ENCODE measurements at regions not wholly inside any gene's neighbourhood (a gene's known extent, or its start where the extent isn't known, plus 50 kb on each side); places are given as distances from the start of the nearest gene placed in this dataset.

DNA sequence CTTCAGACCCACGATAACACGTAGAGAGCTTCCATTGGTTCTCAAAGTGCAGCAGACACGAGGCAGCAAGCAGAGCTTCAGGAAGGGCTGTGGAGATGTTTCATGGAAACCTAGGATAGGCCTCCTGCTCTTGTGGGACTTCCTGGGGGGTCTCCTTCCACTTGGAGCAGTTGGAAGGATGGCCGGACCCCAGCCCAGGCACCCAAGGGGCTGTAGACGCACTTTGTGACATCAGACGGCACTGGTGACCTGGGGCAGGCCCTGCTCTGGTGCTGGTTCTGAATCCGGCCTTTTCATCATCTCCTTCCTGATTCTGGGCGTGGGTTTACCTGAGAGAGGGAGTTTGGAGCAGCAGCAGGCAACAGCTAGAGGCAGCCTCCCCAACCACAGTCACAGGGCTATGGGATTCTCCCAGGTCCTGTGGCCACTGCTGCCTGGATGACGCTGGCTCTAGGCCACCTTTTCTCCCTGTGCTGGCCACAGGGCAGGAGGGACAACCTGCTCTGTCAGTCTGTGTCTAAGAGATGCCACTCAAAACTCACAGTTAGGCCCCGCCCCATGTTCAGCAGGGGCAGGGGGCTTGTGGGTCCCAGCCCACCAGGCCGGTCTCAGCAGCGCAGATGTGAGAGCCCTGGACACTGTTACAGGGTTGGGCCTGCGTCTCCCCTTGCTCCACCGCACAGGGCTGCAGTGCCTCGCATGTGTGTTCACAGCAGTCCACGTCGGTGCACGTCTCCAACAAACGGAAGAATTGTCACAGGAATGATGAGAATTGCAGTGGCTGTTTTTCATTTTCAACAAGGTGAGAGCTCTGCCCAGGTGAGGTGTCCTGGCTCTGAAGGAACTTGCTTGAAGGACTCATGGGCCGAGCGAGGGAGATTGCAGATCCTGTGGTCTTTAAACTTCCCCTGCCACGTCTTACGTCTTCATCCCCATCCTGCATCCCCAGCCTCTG lies 569.3 kb downstream of the TCERG1L start (continued):
- TF ChIP-seq FOSL2 (IDR thresholded peaks at IDR 0.05) = no peak
- TF ChIP-seq FOSL2 (CRISPR knock-in tag; IDR thresholded peaks at IDR 0.05) = no peak
- no peak for TF ChIP-seq FOXS1 (CRISPR knock-in tag; IDR thresholded peaks at IDR 0.05)
- TF ChIP-seq, protein P1, sequence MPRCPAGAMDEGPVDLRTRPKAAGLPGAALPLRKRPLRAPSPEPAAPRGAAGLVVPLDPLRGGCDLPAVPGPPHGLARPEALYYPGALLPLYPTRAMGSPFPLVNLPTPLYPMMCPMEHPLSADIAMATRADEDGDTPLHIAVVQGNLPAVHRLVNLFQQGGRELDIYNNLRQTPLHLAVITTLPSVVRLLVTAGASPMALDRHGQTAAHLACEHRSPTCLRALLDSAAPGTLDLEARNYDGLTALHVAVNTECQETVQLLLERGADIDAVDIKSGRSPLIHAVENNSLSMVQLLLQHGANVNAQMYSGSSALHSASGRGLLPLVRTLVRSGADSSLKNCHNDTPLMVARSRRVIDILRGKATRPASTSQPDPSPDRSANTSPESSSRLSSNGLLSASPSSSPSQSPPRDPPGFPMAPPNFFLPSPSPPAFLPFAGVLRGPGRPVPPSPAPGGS (IDR thresholded peaks at IDR 0.05) = no peak
- TF ChIP-seq ZNF302 (CRISPR knock-in tag; IDR thresholded peaks at IDR 0.05) = no peak
- no peak for TF ChIP-seq HOXA7 (CRISPR knock-in tag; IDR thresholded peaks at IDR 0.05)
- TF ChIP-seq CEBPB (IDR thresholded peaks at IDR 0.05) = no peak
- TF ChIP-seq NFE2L2 (conservative IDR thresholded peaks at IDR 0.05; ENCODE audit: low read length) = no peak
- no peak for TF ChIP-seq RARB (CRISPR knock-in tag; IDR thresholded peaks at IDR 0.05)
- TF ChIP-seq HOXB13 (CRISPR knock-in tag; IDR thresholded peaks at IDR 0.05; ENCODE audit: low read depth) = no peak

DNA sequence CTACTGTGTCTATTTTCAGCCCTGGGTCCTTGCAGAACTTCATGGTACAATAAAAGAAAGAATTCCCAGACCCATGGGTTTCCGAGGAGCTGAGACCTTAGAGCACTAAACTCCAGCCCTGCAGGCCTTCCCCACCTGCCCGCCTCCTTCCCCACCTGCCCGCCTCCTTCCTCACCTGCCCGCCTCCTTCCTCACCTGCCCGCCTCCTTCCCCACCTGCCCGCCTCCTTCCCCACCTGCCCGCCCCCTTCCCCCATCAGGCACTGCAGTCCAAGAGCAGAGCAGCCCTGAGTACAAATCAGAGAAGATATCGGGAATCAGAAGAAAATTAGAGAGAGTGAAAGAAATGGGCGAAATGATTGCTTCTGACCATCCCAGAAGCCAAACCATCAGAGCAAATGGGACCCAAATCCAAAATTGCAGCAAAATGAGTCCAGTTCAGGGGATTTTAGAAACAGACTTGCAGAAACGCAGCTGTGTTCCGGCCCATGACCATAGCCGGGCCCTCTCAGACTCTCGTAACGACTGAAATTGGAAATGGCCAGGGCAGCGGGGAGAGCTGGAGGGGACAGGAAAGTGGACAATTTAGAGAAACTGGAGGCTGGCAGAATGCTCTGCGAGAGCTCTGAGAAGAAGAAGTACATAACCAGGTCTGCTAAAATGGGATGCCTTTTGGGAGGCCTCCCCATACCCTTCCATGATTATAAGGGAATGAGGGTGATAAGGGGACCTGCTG lies 568.4 kb downstream of the TCERG1L start:
- WGBS (ENCODE audit: missing lambda C conversion rate) = 44% methylated on average over 11 of the region's 16 CpGs
- no peak for TF ChIP-seq HEYL (CRISPR knock-in tag; IDR thresholded peaks at IDR 0.05)
- no peak for TF ChIP-seq GATA3 (IDR thresholded peaks at IDR 0.05; ENCODE audit: borderline replicate concordance)
- TF ChIP-seq, protein P1 (IDR thresholded peaks at IDR 0.05) = no peak
- no peak for TF ChIP-seq NPAS2 (CRISPR knock-in tag; IDR thresholded peaks at IDR 0.05; ENCODE audit: borderline replicate concordance)
- TF ChIP-seq CBX8 (IDR thresholded peaks at IDR 0.05) = no peak
- no peak for TF ChIP-seq KDM1A (IDR thresholded peaks at IDR 0.05; ENCODE audit: low read depth)
- TF ChIP-seq, protein P2, sequence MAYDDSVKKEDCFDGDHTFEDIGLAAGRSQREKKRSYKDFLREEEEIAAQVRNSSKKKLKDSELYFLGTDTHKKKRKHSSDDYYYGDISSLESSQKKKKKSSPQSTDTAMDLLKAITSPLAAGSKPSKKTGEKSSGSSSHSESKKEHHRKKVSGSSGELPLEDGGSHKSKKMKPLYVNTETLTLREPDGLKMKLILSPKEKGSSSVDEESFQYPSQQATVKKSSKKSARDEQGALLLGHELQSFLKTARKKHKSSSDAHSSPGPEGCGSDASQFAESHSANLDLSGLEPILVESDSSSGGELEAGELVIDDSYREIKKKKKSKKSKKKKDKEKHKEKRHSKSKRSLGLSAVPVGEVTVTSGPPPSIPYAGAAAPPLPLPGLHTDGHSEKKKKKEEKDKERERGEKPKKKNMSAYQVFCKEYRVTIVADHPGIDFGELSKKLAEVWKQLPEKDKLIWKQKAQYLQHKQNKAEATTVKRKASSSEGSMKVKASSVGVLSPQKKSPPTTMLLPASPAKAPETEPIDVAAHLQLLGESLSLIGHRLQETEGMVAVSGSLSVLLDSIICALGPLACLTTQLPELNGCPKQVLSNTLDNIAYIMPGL (CRISPR knock-in tag; IDR thresholded peaks at IDR 0.05; ENCODE audit: borderline replicate concordance) = no peak
- TF ChIP-seq, protein P3, sequence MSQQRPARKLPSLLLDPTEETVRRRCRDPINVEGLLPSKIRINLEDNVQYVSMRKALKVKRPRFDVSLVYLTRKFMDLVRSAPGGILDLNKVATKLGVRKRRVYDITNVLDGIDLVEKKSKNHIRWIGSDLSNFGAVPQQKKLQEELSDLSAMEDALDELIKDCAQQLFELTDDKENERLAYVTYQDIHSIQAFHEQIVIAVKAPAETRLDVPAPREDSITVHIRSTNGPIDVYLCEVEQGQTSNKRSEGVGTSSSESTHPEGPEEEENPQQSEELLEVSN (IDR thresholded peaks at IDR 0.05; ENCODE audit: borderline replicate concordance, low read depth) = no peak
- no peak for TF ChIP-seq RNF2 (IDR thresholded peaks at IDR 0.05; ENCODE audit: borderline replicate concordance, low read depth)
- no peak for TF ChIP-seq HOXB5 (CRISPR knock-in tag; IDR thresholded peaks at IDR 0.05)
- no peak for TF ChIP-seq JUN (IDR thresholded peaks at IDR 0.05)
- no peak for TF ChIP-seq RARB (CRISPR knock-in tag; IDR thresholded peaks at IDR 0.05)
- TF ChIP-seq TP53 (CRISPR knock-in tag; IDR thresholded peaks at IDR 0.05) = no peak
- TF ChIP-seq CTCF (IDR thresholded peaks at IDR 0.05) = no peak
- ChIA-PET POLR2A (no interaction called here), CTCF (no interaction called here)
- no peak overlapping the region for H3K4me2 ChIP-seq
- H3K27ac ChIP-seq = no peak overlapping the region
- H3K9me3 ChIP-seq = no peaks in the 10 kb centered on the region
- no peak for DNase-seq (ENCODE audit: low read depth in 1 of 2, low spot score in 1 of 2)
- no peak for ATAC-seq
- FAIRE-seq = no peak
- no peaks in the 10 kb centered on the region for H3K4me1 ChIP-seq
- no peak overlapping the region for H3K4me3 ChIP-seq

All from A549 (cell line).